GM19351 (cell line): ENCODE measurements at regions not wholly inside any gene's neighbourhood (a gene's known extent, or its start where the extent isn't known, plus 50 kb on each side); places are given as distances from the start of the nearest gene placed in this dataset.
A peak's percentile ranks its signal among the peaks of the same experiment; 100 is the strongest.

ENCODE experiments used
- ATAC-seq: cut with Tn5 transposase; IDR thresholded peaks from one replicate; pipeline ENCODE4 v1.9.1; 2021; ENCODE audit warnings: mild to moderate bottlenecking, moderate library complexity; ENCODE audit not compliant: unreplicated experiment

DNA sequence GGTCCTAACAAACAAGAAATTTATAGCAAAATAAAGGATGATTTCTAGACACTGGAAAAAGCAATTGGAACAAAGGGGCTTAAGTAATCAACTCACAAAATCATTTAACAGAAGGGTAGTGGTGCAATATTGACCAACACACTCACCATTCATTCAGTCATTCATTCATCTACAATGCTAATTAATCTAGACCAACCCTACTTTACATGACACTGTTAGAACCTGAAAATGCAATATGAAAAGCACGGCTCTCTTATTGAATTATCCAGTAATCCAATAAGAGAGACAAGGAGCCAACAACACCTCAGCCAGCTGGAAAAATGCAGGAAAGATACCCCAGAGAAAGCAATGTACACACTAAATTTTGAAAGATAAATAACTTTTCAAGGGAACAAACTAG lies 310.8 kb upstream of the NR5A2 start:
- no peak for ATAC-seq

DNA sequence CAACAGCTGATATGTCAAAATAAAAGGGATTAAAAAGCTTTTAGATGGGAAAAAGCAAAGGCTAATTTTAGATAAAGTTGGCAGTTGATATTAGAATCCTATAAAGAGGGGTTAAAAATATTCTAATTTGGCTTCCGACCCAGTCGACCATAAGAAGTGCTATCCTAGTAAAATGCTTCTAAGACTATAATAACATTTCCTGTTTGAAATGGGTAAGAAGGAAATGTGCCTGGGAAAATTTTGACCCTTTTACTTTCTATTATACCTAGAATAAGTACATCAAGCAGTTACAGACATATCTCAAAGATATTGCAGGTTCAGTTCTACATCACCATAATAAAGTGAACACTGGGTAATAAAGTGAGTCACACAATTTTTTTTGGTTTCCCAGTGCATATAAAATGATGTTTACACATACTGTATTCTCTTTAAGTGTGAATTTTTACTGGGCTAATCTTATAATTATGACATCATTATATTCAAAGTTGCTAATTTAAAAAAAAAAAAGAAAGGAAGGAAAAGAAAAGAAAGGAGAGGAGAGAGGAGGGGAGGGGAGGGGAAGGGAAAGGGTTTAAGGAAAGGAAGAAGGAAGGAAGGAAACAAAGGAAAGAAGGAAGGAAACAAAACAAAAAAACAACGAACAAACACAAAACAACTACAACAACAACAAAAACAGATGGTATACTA lies 308.2 kb upstream of the NR5A2 start:
- no peak for ATAC-seq

DNA sequence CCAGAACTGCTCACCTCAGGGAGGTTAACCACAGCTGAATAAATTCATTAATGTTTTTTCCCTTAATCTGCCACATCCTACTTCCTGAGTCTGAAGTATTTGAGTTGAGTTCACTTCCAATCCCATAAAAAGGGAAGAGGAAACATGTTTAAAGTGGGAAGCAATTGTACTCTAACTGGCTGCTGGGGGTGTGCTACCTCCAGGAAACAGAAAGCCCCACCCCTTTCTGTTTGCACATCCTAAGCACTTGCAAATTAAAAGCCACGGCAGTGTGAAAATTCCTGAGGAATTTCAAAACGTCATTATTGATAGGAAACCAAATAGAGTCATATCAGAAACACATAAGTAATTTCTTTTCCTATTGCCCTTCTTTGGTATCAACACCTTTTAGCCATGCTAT lies 307.0 kb upstream of the NR5A2 start:
- no peak for ATAC-seq

DNA sequence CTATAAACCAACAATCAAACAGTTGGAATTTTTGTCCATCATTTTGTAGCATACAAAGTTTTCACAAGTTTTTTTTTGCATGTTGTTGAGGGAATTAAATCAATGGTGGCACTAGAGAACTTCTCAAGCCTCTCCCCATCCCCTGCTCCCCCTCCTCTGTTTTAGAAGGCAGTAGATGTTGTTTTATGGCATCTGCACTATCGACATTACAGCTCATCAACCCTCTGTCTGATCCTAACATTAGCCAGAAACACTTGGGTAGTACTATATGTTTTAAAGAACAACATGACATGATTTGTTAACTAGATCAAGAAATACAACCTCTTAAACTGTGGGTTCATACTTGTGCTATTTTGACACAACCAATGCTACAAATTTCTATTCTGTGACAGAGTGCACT lies 306.5 kb upstream of the NR5A2 start:
- ATAC-seq: no peak

DNA sequence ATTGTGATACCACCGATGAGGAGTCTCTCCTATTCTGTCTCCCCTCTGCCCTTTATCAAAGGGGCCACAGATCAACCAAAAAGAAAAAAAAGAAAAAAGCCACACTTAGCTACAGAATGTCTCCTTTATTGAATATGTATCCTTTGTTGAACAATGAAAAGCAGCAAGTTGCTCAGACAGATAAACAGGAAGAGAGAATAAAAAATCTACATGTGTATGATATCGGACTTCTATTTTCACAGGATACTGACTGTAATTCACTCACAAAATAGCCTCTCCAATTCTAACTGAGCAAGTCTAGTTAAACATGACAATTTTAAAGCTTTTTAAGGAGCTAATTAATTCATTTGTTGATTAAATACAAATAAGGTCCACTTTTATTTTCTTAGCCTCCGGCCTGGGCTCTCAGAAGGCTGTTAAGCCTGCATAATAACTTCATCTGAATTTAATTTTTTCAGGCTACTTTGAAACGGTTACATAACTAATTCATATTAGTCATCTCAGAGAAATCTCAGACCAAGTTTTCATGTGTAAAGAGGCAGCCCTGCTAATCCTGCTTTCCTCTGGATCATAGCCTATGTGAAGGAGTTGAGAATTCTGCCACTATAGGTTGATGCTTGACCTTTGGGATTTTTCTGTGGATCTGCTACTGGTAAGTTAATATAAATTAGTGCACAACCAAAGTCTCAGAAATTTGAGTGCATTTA lies 304.1 kb upstream of the NR5A2 start:
- ATAC-seq: no peak

DNA sequence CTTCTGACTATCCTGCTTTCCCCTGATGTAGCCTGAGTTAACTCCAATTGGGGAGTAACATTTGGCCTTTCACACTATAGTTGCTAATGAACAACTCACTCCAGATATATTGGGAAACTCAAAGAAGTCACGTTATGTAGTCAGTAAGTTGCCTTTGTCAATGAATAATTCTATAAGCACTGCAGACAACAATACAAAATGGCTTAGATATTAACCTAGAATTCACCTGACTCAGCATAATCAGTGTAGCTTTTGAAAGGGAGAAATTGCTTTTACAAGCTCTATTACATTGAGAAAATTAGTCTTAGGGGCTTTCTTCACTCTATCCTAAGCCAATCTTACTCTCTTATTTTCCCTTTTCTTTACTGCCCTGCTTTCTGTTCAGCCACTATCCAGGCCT lies 303.5 kb upstream of the NR5A2 start:
- no peak for ATAC-seq

DNA sequence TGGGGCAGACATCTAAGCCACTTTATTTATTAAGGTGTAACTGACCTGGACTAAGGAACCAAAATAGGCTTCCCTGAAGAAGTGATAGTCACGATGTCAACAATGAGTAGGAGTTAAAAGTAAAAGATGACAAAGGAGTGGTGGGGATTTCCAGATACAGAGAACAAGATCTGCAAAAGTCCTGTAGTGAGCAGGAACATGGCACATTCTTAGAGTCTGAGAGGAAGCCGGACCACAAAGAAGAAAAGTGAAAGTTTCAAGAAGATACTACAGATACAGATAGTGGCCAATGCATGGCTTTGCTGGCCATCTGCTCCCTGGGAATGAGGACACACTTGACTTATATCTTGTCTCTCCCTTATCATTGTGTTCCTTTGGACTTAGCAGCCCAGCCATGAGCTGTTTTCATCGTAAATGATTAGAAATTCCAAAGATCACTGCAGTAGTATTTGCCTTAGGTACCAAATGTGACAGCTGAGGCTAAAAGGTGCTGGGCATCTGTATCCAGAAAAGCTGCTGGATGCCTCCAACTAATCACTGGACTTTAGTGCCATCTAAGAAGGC lies 302.4 kb upstream of the NR5A2 start:
- peak; percentile 89 for ATAC-seq

DNA sequence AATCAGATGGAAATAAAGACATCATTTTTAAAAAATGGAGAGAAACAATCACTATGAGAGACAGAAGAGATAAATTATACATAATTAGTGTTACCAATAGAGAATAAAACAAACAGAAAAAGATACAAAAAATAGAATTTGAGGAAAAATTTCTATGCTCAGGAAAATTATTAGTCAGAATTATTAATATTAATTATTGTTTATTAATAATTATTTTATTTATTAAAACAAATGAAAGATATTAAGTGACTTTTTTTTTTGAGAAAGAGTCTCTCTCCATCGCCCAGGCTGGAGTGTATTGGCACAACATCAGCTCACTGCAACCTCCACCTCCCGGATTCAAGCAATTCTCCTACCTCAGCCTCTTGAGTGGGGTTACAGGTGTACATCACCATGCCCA lies 299.8 kb upstream of the NR5A2 start:
- no peak for ATAC-seq

DNA sequence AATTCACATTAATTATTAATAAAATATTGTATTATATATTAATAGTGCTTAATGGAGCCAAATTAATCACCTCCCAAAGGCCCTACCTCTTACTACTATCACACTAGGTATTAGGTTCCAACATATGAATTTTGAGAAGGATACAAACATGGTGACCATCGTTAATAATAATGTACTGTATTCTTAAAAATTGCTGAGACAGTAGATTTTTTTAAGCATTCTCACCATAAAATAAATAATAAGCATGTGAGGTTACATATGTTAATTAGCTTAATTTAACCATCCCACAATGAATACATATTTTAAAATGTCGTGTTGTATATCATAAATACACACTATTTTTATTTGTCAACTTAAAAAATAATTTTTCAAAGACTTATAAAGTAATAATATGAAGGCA lies 299.2 kb upstream of the NR5A2 start:
- no peak for ATAC-seq

DNA sequence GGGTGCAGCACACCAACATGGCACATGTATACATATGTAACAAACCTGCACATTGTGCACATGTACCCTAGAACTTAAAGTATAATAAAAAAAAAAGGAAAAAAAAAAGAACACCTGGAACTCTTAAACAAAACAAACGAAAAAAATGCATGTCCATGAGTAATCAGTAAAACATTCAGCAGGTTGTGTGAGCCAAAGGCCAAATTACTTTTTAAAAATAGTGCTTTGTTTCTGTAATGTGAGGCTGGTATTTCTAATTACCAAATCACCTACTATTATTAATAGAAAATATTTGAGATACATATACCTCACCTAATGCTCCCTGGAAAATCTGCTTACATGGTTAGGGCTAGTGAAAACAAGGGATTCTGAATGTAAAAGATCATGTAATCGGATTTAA lies 294.4 kb upstream of the NR5A2 start:
- no peak for ATAC-seq

DNA sequence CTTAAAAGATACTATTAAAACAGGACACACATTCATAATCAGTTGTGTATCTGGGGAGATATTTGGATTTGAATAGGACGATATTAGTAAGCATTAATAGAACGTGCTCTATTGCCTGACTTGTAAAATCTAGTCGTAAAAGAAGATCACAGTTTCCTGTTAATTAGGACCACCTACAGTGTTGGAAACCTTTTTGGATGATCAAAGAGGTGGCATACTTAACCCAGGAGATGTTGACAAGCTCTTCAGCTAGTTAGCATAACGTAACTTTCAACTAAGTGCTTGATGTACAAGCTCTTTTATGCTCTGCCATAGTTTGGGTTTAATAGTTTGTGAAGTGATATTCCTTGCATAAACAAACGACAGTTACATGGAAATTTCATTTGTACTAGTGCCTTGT lies 293.3 kb upstream of the NR5A2 start:
- no peak for ATAC-seq

DNA sequence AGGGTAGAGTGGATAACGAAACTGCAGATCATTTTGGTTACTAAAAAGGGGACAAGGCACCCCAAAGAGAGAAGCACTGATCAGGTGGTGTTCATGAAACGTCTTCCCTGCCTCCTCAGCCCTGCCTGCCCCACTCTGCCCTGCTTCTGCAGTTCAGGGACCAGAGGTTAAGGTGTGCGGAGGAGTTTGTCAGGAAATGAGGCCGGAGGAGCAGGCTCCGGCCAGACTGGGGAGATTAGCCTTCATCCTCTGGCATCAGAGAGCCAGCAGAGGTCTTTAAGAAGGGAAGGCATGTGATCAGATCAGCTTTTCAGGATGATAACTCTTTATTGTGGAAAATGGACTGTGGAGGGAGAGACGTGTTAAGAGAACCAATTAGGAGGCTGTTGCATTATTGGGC lies 291.9 kb upstream of the NR5A2 start:
- no peak for ATAC-seq

DNA sequence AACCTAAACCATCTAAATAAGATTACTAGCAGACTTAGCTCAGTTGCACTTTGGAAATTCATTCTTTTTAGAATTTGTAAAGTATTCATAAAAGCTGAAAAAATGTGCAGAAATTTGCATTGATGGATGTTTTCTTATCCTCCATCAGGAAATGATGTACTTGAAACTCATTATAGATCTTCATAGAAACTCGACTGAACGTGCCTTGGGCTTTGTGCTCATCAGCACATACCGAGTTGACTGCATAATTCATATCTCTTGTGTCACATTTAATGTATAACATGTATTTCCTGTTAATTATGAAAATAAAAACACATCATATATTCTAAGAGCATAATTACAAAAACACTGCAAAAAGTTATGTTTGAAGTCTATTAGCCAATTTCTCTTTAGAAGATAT lies 290.9 kb upstream of the NR5A2 start:
- ATAC-seq: no peak

DNA sequence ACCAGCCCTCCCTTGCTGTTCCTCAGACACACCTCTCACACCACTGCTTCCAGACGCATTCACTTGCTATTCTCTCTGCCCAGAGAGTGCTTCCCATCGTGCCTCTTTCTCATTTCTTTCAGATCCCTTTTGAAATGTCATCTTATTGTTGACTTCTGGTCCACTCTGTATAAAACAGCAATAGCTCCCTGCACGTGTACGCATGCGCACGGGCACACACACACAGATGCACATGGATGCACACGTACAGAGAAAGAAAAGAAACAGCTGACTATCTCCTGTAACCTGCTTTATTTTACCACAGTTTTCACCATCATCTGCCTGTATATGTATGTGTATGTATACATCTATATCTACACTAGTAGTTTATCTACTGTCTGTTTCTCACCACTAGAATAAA lies 285.9 kb upstream of the NR5A2 start:
- no peak for ATAC-seq

DNA sequence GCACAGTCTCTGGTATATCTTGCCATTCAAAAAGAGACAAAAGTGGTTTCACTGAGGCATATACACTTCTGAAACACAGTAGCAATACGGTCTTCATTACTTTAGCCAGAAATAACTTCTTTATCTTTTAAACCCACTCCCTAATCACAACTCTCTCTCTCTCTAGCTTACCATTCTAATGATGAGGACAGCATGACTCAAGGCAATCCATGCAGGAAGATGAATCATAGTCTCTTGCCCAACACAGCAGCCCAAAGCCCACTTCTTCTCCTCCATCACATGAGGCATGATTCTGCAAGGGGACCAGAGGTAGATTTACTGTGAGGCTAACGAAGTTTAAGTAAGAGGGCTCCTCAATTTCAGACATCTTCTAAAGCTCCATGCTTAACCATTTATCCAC lies 285.0 kb upstream of the NR5A2 start:
- no peak for ATAC-seq

DNA sequence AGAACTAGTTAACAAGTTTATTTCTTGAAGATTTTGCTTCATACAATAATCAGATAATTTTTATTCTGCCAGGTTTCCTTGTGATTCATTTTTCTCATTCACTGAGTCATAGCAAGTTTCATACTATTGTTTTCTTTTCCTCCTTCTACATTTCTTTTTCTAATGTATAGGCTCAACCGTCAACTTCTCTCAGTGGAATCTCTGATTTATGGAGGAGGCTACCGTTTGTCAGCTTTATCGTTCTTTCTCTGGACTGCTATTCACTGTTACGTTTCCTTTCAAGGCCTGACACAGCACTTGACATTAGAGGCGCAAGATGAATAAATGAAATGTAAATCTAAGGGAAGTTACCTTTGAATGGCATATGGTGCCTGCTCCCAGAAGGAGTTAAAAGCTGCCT lies 284.3 kb upstream of the NR5A2 start:
- ATAC-seq: no peak

DNA sequence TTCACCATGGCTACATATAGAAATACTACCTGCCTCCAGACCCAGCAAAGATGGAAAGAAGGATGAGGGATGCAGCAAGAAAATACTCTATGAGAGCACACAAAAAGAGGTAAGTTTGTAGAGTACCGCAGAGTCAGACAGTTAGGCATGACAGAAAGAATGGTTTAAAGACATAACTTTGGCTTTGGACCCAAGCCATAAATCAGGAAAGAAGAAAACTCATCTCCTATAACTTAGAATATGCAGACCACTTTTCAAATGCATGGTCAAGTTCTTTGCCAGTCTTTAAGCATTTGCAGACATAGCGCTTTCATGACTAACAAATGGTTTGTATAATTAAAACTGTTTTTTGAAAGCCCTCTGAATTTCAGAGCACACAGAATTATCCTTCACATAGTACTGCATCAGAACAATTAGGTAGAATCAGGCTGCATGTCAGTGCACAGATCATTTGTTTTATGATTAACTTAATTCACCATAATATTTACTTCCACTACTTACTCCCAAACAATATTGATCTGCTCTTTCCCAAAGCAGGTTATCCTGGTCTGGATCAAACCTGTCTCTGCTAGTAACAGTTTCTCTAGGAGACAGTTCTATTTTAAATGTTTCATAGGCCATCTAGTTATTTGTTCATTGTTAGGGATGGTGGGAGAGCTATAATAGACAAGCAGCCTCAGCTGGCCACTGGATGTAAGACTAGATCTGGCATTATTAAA lies 280.7 kb upstream of the NR5A2 start:
- no peak for ATAC-seq

DNA sequence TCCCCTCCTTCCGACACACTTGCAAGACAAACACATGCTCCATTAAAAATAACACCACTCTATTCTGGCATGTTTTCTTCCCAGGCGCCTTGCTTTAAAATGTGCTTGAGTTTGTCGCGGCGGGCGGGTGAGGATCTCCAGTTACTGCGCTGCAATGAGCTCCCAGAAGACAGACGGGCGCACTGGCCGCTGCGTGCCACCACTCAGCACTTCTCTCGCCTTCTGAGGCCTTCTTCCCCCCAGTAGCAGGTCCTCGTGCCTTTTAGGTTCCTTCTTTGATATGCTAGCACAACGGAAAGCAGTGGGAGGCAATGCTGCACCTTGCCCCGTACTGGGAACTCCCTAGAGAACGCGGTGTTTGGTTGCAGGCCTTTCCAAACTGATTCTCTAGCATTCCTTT lies 279.5 kb upstream of the NR5A2 start:
- ATAC-seq: no peak

DNA sequence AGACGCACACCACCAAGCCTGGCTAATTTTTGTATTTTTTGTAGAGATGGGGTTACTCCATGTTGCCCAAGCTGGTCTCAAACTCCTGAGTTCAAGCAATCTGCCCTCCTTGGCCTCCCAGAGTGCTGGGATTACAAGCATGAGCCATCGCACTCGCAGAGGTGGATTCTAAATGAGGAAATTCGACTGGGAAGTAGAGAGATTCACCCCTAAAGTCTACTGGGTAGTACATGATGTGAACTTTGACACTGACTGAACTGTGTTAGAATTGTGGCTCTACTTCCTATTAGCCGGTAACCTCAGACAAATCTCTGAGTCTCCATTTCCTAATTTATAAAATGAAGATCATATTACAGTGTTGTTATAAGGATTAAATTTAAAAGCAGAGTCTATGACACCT lies 276.0 kb upstream of the NR5A2 start:
- no peak for ATAC-seq

DNA sequence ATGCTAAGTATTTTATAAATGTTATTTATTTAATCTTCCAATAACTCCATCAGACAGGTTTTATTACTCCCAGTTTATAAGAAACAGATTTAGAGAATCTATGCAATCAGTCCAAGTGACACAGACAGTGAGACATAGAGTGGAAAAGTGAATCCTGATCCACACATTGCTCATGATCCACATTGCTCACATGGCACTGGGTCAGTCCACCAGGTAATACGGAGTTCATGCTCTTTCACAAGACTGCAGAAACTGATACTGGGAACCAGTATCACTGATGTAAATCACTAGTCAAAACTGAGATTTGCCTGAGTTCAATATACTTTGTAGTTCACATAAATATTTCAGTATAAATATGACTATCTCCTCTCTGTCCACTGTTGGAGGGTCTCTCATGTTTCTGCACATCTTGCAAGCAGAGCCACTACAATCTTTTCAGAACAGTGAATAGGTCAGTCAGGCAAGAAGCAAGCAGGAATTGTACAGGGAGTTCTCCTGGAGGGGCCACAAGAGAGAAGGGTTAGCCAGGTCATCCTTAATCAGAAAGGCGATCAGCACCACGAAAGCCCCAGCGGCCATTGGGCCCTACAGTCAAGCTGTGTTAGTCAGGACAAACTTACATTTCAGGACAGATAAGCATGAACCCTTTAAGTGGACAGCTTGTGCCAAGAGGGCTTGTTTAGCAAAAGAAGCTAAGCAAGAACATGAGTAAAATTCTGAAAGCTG lies 275.4 kb upstream of the NR5A2 start:
- no peak for ATAC-seq

DNA sequence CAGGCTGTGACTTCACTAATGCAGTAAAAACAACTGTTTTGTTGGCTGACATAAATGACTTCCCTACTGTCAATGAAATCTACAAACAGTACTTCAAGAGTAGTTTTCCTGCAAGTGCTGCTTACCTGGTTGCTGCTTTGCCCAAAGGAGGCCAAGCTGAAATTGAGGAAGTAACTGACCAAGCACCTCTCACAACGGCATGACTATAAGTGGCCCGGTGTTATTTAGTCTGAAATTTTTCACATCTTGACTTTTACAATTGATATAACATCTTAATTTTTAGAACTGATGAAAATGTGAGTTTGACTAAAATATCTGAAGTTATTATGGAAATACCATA lies 274.9 kb upstream of the NR5A2 start:
- no peak for ATAC-seq
